GM12865 (cell line): ENCODE measurements at regions not wholly inside any gene's neighbourhood (a gene's known extent, or its start where the extent isn't known, plus 50 kb on each side); places are given as distances from the start of the nearest gene placed in this dataset.

Experiments used
- DNase-seq: peaks from one replicate; pipeline ENCODE4 v3.0.0; 2010; ENCODE audit warnings: low read depth
- H3K4me3 ChIP-seq: 2 replicates; pipeline ENCODE4 v1.5.1; 2011; ENCODE audit warnings: mild to moderate bottlenecking, low read depth, low read length, control low read depth
- TF ChIP-seq, protein P1 (sequence below): IDR thresholded peaks from 2 replicates; pipeline ENCODE4 v1.5.1; 2011; ENCODE audit warnings: low read length, control low read depth, low read depth, inconsistent platforms; ENCODE audit not compliant: insufficient read depth; ENCODE audit errors: missing control alignments

DNA sequence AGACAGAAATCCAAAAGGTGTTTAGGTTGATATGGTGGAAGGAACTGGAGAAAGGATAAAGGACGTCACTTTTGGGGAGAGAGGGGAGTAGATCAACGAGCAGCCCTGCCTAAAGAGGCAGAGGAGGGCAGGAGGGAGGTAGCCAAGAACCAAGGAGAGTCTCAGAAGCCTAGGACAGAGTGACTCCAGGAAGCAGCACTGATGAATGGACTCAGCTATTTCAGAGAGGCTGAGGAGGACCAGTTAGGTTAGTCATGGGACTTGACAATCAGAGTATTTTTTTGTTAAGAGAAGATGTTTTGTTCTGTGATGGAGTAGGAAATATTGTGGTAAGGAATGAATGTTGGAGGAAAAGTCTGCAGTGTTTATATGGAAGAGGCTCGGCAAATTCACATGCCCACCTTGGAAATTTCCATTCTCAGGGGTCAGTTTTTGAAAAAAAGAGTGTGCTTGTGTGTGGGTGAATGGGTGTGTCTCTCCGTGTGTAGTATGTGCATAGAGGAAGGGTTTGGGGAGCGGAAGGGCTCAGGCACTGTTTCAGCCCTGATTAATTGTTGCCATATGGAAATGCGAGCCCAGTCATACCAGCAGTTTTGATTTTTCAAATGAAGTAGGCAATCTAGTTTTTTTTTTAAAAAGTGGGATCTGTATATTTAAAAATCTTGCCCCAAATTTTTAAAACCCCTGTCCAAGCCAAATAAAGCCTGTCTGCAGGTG lies 303.6 kb downstream of the SAMD5 start:
- TF ChIP-seq, protein P1, sequence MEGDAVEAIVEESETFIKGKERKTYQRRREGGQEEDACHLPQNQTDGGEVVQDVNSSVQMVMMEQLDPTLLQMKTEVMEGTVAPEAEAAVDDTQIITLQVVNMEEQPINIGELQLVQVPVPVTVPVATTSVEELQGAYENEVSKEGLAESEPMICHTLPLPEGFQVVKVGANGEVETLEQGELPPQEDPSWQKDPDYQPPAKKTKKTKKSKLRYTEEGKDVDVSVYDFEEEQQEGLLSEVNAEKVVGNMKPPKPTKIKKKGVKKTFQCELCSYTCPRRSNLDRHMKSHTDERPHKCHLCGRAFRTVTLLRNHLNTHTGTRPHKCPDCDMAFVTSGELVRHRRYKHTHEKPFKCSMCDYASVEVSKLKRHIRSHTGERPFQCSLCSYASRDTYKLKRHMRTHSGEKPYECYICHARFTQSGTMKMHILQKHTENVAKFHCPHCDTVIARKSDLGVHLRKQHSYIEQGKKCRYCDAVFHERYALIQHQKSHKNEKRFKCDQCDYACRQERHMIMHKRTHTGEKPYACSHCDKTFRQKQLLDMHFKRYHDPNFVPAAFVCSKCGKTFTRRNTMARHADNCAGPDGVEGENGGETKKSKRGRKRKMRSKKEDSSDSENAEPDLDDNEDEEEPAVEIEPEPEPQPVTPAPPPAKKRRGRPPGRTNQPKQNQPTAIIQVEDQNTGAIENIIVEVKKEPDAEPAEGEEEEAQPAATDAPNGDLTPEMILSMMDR = no peak
- no peak for DNase-seq
- no peak overlapping the region for H3K4me3 ChIP-seq

DNA sequence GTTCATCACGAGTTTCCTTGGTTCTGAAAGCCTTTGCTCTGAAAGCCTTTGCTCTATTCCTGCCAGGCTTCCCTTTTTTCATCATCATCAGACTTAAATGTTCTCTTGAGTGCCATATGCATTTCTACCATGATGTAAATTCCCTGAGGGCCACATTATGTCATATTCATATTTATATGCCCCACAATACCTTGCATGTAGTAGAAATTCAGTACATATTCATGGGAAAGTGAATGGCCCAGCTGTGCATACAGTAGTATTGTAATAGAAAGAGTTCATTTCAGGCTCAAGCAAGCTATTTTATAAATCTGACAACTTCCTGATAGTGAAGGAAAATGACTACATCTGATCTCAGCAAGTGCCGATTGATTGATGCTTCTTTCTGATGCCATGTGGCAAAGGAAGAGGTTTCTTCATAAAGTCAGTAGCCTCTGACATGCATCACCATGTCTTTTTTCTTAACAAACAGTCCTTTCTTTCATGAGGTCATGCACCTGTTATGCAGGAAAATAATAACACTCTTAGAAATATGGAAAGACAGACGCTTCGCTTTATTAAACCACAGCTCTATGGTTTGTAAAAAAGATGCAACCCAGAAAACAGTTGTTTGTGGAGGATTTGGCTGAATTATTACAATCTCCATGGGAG lies 308.7 kb downstream of the SAMD5 start:
- H3K4me3 ChIP-seq = no peak overlapping the region
- TF ChIP-seq, protein P1 = no peak
- no peak for DNase-seq

DNA sequence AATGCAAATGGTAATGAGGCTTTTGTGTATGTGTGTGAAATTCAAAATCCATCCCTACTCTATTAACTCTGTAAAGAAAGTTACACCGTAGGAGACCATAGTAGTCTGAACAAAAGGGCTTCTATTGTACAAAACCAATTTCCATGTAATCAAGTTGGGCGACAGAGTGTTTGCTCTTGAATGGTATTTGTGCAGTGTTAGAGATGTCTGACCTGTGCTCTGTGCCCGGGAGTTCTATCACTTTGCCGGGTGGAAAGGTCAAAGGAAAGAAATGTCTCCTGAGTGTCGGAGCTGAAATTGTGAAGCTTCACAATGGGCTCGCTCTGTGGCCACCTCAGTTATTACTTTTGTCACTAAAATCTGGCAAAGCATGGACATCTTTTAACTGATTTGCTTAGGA lies 312.0 kb downstream of the SAMD5 start:
- no peak overlapping the region for H3K4me3 ChIP-seq
- TF ChIP-seq, protein P1 = no peak

DNA sequence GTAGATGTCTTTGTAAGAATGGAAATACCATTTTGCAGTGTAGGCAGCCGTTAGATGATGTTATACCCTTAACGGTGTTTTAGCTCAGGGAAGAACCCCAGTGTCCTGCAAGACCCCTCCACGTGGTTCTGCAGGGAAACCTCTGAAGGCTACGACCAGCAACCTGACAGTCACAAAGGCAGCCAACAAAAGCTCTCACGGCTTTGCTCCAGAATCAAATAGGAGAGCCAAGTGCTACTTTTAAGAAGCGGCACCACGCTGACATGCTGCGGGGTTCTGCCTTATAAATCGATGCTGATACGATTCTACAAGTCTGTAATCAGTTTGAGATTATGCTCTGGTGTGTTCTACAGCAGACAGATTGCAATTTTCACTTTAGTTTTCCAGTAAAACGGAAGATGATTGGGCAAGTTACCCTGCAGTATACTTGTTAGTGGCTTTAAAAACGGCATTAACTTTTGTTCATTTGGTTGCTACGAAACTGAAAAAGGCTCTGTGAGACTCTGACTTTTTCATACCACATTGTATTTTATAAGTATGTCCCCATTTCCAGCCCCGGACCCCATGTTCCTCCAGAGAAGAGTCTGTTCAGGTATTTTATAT lies 312.9 kb downstream of the SAMD5 start:
- no peak for DNase-seq
- TF ChIP-seq, protein P1 = no peak
- no peak overlapping the region for H3K4me3 ChIP-seq

More for the DNA sequence above, 312.0 kb downstream of the SAMD5 start:
- no peak for DNase-seq

DNA sequence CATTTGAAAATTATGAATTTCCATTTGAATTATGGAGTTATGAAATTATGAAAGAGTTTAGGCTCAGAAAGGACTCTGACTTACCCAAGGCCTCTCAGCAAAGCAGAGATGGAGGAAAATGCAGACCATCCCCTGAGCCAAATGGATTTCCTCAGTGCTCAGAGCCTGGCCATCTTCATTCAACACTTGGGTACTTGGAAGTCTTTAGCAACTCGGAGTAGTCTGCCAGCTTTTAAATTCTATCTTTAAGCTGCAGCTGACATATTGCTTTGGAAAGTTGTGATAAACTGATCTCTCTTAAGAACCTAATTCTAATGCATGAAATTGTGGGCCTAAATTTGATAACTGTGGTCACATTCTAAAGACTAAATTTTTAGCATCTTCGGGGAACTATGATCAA lies 315.4 kb downstream of the SAMD5 start:
- TF ChIP-seq, protein P1 = no peak
- no peak for DNase-seq
- H3K4me3 ChIP-seq = no peak overlapping the region

DNA sequence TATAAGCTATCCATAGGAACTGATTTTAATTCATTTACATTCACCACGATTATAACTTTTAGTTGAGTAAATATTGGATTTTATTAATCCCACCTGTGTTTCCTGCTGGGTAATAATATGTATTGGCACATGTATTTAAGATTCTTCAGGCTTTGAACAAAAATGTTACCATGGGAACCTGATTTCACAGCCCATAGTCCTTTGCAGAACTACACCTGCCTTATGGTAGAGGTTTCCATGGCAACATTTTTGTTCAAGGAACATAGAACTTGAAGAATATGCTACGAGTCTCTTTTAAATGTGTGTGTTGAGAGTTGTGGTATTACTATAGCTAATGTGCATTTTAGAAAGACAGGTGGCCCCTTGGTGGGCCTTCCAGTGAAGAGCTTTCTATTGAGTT lies 317.4 kb downstream of the SAMD5 start:
- no peak for DNase-seq
- TF ChIP-seq, protein P1 = no peak
- H3K4me3 ChIP-seq = no peak overlapping the region

DNA sequence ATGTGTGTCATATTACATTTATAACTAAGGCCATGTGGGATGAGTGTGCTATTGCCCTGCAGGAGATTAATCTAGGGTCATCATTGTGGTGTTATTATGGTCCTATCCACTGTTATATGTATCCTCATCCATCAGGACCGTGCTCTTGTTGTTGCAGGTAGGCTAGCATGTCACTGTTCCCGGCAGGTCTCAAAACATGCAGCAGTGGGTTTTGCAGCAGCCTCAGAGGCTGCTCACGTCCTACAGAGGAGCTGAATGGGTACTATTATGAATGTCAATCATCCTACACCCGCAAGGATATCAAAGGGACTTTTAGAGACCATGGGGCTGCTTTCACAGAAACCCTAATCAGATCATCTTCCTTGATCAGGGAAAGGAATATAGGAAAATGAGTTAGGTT lies 318.2 kb downstream of the SAMD5 start:
- H3K4me3 ChIP-seq = no peak overlapping the region
- TF ChIP-seq, protein P1 = no peak
- DNase-seq = no peak
